Mucosa of descending colon (tissue), 3 donors: ENCODE measurements at regions not wholly inside any gene's neighbourhood (a gene's known extent, or its start where the extent isn't known, plus 50 kb on each side); places are given as distances from the start of the nearest gene placed in this dataset.

Experiments used
- ATAC-seq: fragments of 200-7000 bp; cut with Tn5 transposase; one replicate; pipeline ENCODE4 v1.9.1; 2020; ENCODE audit warnings: mild to moderate bottlenecking, moderate library complexity
- DNase-seq, 3 donors: peaks; one replicate each; pipeline ENCODE4 v3.0.0-alpha.2; 2020
- H3K36me3 ChIP-seq: fragments of 200-600 bp; one replicate; pipeline ENCODE4 v1.8.0; 2021; ENCODE audit warnings: low read depth, mild to moderate bottlenecking
- H3K4me1 ChIP-seq: fragments of 200-600 bp; one replicate; pipeline ENCODE4 v1.8.0; 2021; ENCODE audit warnings: low read depth, mild to moderate bottlenecking
- H3K4me3 ChIP-seq: fragments of 200-600 bp; one replicate; pipeline ENCODE4 v1.8.0; 2021; ENCODE audit warnings: mild to moderate bottlenecking
- H3K9me3 ChIP-seq: fragments of 200-600 bp; one replicate; pipeline ENCODE4 v1.8.0; 2021; ENCODE audit warnings: mild to moderate bottlenecking
- intact Hi-C, 2 donors: fragments of 100-400 bp; cut with DNase I in 1 of 2; cut with micrococcal nuclease in 1 of 2; formaldehyde crosslinking; loops; one replicate each; pipeline versions ENCODE4 v1.11.0 to v1.11.1; 2022; cut with DNase I, micrococcal nuclease
- TF ChIP-seq, protein P1 (sequence below): fragments of 200-600 bp; IDR thresholded peaks from one replicate; pipeline ENCODE4 v1.8.0; 2022; ENCODE audit warnings: antibody characterized with exemption, mild to moderate bottlenecking
- donor health status: DM: no; HTN: no; CAD: no; lungs with moderate emphysema.
- donor health status: DM: no; HTN: no; CAD: no.
- donor health status: DM: no; HTN: yes; CAD: no.

DNA sequence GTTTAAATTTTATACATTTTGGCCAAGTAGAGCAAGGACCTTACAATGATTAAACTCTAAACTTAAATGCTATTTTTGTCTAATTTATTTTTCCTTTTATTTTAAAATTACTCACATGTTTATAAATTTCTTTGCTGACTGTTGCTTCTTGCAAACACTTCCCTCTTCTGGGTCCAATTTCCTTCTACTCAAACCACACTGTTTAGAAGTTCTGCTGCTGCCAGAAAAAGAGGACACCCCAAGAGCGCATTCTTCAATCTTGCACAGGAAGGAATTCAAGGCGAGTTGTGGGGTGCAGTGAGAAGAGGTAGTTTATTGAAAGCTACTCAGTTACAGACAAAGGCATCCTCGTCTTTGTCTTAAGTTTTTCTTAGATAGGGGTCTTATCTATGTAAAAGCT lies 88.5 kb upstream of the NEK7 start:
- Histone ChIP-seq H3K36me3 (no peaks in the 10 kb centered on the region), H3K4me3 (no peak overlapping the region), H3K9me3 (no peaks in the 10 kb centered on the region), H3K4me1 (no peaks in the 10 kb centered on the region)
- TF ChIP-seq, protein P1, sequence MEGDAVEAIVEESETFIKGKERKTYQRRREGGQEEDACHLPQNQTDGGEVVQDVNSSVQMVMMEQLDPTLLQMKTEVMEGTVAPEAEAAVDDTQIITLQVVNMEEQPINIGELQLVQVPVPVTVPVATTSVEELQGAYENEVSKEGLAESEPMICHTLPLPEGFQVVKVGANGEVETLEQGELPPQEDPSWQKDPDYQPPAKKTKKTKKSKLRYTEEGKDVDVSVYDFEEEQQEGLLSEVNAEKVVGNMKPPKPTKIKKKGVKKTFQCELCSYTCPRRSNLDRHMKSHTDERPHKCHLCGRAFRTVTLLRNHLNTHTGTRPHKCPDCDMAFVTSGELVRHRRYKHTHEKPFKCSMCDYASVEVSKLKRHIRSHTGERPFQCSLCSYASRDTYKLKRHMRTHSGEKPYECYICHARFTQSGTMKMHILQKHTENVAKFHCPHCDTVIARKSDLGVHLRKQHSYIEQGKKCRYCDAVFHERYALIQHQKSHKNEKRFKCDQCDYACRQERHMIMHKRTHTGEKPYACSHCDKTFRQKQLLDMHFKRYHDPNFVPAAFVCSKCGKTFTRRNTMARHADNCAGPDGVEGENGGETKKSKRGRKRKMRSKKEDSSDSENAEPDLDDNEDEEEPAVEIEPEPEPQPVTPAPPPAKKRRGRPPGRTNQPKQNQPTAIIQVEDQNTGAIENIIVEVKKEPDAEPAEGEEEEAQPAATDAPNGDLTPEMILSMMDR = no peak
- ATAC-seq (no peak), DNase-seq (no peak)
- intact Hi-C loops = no loop called here

DNA sequence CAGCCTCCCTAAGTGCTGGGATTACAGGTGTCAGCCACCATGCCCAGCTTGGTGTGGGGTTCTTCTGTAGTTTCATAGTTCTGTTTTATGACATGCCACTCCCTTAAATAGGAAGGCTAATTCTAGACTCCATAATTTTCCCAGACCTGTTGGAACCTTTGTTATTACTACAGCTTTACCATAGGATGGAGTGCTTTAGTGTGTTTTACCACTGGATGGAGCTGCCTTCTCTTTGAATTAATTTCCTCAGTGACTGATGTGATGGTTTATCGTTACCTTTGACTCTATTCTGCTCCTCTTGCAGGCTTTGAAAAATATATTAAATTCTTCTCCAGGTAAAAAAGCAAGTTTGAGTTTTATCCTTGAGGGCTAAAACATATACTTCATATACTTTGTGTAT lies 84.6 kb upstream of the NEK7 start:
- ATAC-seq (peak; percentile 14), DNase-seq (no peak)
- TF ChIP-seq, protein P1 = no peak
- no peak overlapping the region for H3K4me3 ChIP-seq
- no peaks in the 10 kb centered on the region for H3K9me3 ChIP-seq
- no peaks in the 10 kb centered on the region for H3K36me3 ChIP-seq
- H3K4me1 ChIP-seq = no peaks in the 10 kb centered on the region
- intact Hi-C loops = no loop called here

DNA sequence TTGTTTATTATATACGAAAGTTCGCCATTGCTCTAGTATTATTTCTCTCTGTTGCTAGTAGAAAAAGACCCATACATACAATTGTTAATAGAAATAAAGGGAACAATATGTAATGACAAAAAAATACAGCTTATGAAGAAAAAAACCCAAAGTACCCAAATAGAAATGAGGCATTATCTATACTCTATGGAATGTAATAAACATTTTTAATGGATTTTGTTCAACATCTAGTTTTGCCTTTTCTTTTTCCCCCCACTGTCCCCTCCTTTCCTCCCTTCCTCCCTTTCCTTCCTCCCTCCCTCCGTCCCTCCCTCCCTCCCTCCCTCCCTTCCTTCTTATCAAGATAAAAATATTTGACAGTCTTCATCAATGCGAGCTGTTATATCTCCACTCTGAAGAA lies 81.5 kb upstream of the NEK7 start:
- ATAC-seq = no peak
- H3K36me3 ChIP-seq = no peaks in the 10 kb centered on the region

DNA sequence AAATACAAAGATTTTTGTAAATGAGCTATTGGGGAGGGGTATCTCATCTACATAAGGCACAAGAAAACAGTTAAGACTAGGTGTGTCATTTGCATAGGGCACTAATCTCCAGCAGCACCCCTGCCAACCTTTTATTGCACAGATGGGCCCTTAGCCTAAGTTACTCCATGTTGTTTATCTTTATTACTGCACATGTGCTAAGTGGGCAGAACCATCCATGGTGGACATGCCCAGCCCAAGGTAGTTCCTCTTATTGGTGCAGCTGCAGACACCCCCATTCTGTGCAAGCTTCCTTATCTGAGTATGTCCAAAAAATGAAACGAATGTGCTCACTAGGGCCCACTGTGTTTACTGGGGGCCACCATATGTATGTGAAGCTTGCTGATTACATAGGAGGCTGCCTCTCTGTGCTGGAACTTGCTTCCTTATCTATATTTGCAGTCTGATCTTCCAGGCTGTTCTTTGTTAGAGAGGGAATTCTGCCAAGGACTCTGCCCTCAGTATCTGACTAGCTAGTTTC lies 77.3 kb upstream of the NEK7 start:
- DNase-seq (peak in 1 of 3 donors; percentile 34), ATAC-seq (peak; percentile 86)
- TF ChIP-seq, protein P1 = no peak
- intact Hi-C loops = no loop called here
- Histone ChIP-seq H3K4me1 (peaks cover 5% of the 10 kb centered on the region), H3K9me3 (no peaks in the 10 kb centered on the region), H3K4me3 (no peak overlapping the region), H3K36me3 (no peaks in the 10 kb centered on the region)

More for the DNA sequence above, 81.5 kb upstream of the NEK7 start:
- Histone ChIP-seq H3K4me3 (no peak overlapping the region), H3K9me3 (no peaks in the 10 kb centered on the region), H3K4me1 (peaks cover 5% of the 10 kb centered on the region)
- TF ChIP-seq, protein P1 = no peak
- intact Hi-C loops = no loop called here
- DNase-seq = no peak

DNA sequence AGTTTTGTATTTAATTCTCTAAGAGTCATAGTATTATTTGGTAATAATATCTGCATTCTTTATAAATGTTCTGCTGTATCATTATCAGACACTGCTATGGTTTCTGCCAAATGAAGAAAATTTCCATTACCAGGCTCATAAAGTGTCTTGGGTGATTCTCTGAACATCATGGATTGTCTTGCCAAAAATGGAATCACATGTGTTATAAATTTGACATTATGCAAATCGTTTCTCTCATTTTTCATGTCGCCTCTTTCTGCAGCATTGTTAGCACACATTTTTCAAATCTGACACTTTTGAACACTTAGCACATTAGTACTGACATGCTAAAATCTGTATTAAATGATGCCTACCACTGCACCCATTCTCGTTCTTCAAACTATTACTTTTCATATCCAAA lies 74.2 kb upstream of the NEK7 start:
- no peak overlapping the region for H3K4me3 ChIP-seq
- ATAC-seq (no peak), DNase-seq (no peak)
- intact Hi-C loops = no loop called here
- no peaks in the 10 kb centered on the region for H3K36me3 ChIP-seq
- TF ChIP-seq, protein P1 = no peak
- peaks cover 5% of the 10 kb centered on the region for H3K4me1 ChIP-seq
- no peaks in the 10 kb centered on the region for H3K9me3 ChIP-seq

DNA sequence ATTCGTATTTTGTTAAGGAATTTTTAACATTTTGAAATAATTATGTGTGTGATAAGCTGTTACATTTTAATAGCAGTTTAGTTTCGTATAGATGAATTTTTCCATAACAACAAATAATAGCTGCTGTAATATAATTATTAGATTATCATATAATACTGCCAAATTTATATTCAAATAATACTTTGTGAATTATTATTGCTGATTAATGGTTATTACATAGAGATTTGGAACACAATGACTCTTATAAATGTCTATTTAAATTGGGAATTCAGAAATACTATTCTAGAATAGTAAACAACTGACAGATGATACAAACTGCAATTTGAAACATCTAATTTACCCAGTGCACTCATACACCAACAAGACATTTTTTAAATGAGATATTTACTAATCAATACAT lies 73.2 kb upstream of the NEK7 start:
- no peak overlapping the region for H3K4me3 ChIP-seq
- ATAC-seq (no peak), DNase-seq (no peak)
- H3K9me3 ChIP-seq = no peaks in the 10 kb centered on the region
- TF ChIP-seq, protein P1 = no peak
- intact Hi-C loops = no loop called here
- H3K36me3 ChIP-seq = no peaks in the 10 kb centered on the region
- H3K4me1 ChIP-seq = peaks cover 5% of the 10 kb centered on the region
